A549 (cell line): ENCODE measurements at regions not wholly inside any gene's neighbourhood (a gene's known extent, or its start where the extent isn't known, plus 50 kb on each side); places are given as distances from the start of the nearest gene placed in this dataset.

Source experiments
- CTCF ChIP-seq: fragments of >200 bp; sonication (Bioruptor Twin); formaldehyde crosslinking; IDR thresholded peaks from 3 replicates; pipeline ENCODE4 v1.5.1; 2016
- EP300 ChIP-seq, 2 experiments: fragments of >200 bp; sonication (Bioruptor Twin); formaldehyde crosslinking; IDR thresholded peaks; 2 replicates in 1 of 2; 3 replicates in 1 of 2; pipeline ENCODE4 v1.6.1; 2016 to 2017
- MYC ChIP-seq: IDR thresholded peaks from 2 replicates; pipeline ENCODE4 v1.6.1; 2012; ENCODE audit warnings: mild to moderate bottlenecking, inconsistent platforms, low read length, improper control_type of control experiment, borderline replicate concordance

- TF ChIP-seq MYC (no peak), CTCF (no peak), EP300 (IDR thresholded peaks at IDR 0.05) (no peak)
Observed at GRCh38 chr3:96576935-96577334, 237.5 kb upstream of the EPHA6 start.
